CD4-positive, alpha-beta T cell (primary cell): ENCODE measurements at regions not wholly inside any gene's neighbourhood (a gene's known extent, or its start where the extent isn't known, plus 50 kb on each side); places are given as distances from the start of the nearest gene placed in this dataset.

Experiments used
- ATAC-seq: fragments of 200-7000 bp; cut with Tn5 transposase; one replicate; pipeline ENCODE4 v1.10.0; 2022; ENCODE audit warnings: mild to moderate bottlenecking; ENCODE audit not compliant: poor library complexity
- CTCF ChIA-PET: fragments of 350-600 bp; sonication (Branson Sonifier 250); formaldehyde crosslinking; loops from one replicate; lab custom pipeline; 2021; ENCODE audit warnings: antibody characterized with exemption, inconsistent platforms; lab: Charles Lee
- POLR2A ChIA-PET: fragments of 350-600 bp; sonication (Branson Sonifier 250); formaldehyde crosslinking; loops from one replicate; lab custom pipeline; 2021; ENCODE audit warnings: antibody characterized with exemption, inconsistent platforms; lab: Charles Lee
- DNase-seq, 14 experiments: peaks; one replicate each; pipeline ENCODE4 v3.0.0-alpha.2; 2013 to 2020; ENCODE audit warnings: mixed read lengths in 2 of 14
- H3K27ac ChIP-seq, 2 donors: one replicate each; pipeline versions ENCODE4 v1.5.1 to v1.7.0; 2013; ENCODE audit warnings: low read length in 2 of 2, low read depth in 1 of 2, mild to moderate bottlenecking in 1 of 2
- H3K27me3 ChIP-seq, 2 experiments: 1 replicate in 1 of 2; 2 replicates in 1 of 2; pipeline versions ENCODE4 v1.6.1 to v1.7.0; 2013; ENCODE audit warnings: low read length in 2 of 2, control low read depth in 1 of 2, mild to moderate bottlenecking in 1 of 2, moderate library complexity in 1 of 2; ENCODE audit not compliant: insufficient read depth in 2 of 2, control insufficient read depth in 1 of 2
- H3K36me3 ChIP-seq: one replicate; pipeline ENCODE4 v1.6.1; 2013; ENCODE audit warnings: low read length, control low read depth; ENCODE audit not compliant: insufficient read depth
- H3K4me1 ChIP-seq: one replicate; pipeline ENCODE4 v1.6.1; 2013; ENCODE audit warnings: low read length, control low read depth; ENCODE audit not compliant: insufficient read depth
- H3K4me3 ChIP-seq: one replicate; pipeline ENCODE4 v1.5.1; 2013; ENCODE audit warnings: mild to moderate bottlenecking, low read length, moderate library complexity
- H3K9me3 ChIP-seq, 2 experiments: 1 replicate in 1 of 2; 2 replicates in 1 of 2; pipeline versions ENCODE4 v1.6.1 to v1.7.0; 2013; ENCODE audit warnings: low read length in 2 of 2, mild to moderate bottlenecking in 2 of 2, control low read depth in 1 of 2, moderate library complexity in 1 of 2; ENCODE audit not compliant: control insufficient read depth in 1 of 2, insufficient read depth in 1 of 2
- H3K27ac Mint-ChIP-seq: one replicate; pipeline ENCODE4 v1.8.0; 2020; ENCODE audit warnings: mixed read lengths
- H3K27me3 Mint-ChIP-seq: one replicate; pipeline ENCODE4 v1.8.0; 2021; ENCODE audit warnings: mixed read lengths
- H3K36me3 Mint-ChIP-seq: one replicate; pipeline ENCODE4 v1.8.0; 2021; ENCODE audit warnings: low read depth, mixed read lengths
- H3K4me1 Mint-ChIP-seq: one replicate; pipeline ENCODE4 v1.8.0; 2021; ENCODE audit warnings: low read depth, mixed read lengths
- H3K4me3 Mint-ChIP-seq: one replicate; pipeline ENCODE4 v1.8.0; 2020; ENCODE audit warnings: mild to moderate bottlenecking, mixed read lengths
- H3K9me3 Mint-ChIP-seq: one replicate; pipeline ENCODE4 v1.8.0; 2020; ENCODE audit warnings: mixed read lengths
- CTCF ChIP-seq: fragments of 200-600 bp; IDR thresholded peaks from one replicate; pipeline ENCODE4 v1.8.0; 2022; ENCODE audit warnings: antibody characterized with exemption, mild to moderate bottlenecking
- intact Hi-C, 2 experiments: fragments of 100-400 bp; cut with DNase I in 1 of 2; cut with micrococcal nuclease in 1 of 2; formaldehyde crosslinking; loops; one replicate each; pipeline versions ENCODE4 v1.15.1 to v1.9.0; 2023 to 2025; cut with DNase I, micrococcal nuclease

GRCh38 chr4:154009788-154010187, 220.9 kb upstream of the SFRP2 start:
- Mint-ChIP-seq H3K36me3 (no peaks in the 10 kb centered on the region), H3K4me1 (no peaks in the 10 kb centered on the region), H3K4me3 (no peak overlapping the region), H3K27me3 (no peaks in the 10 kb centered on the region), H3K9me3 (no peaks in the 10 kb centered on the region), H3K27ac (no peak overlapping the region)
- no peak for ATAC-seq
- ChIA-PET POLR2A (no interaction called here), CTCF (no interaction called here)
- no peak overlapping the region for H3K27ac ChIP-seq
- intact Hi-C loops: no loop called here
- H3K36me3 ChIP-seq: no peaks in the 10 kb centered on the region
- no peak for TF ChIP-seq CTCF
- no peaks in the 10 kb centered on the region for H3K4me1 ChIP-seq
- H3K4me3 ChIP-seq: no peak overlapping the region
- no peak for DNase-seq
- H3K9me3 ChIP-seq: peaks cover 0 to 9% of the 10 kb centered on the region in 2 experiments
- H3K27me3 ChIP-seq: no peaks in the 10 kb centered on the region

DNA sequence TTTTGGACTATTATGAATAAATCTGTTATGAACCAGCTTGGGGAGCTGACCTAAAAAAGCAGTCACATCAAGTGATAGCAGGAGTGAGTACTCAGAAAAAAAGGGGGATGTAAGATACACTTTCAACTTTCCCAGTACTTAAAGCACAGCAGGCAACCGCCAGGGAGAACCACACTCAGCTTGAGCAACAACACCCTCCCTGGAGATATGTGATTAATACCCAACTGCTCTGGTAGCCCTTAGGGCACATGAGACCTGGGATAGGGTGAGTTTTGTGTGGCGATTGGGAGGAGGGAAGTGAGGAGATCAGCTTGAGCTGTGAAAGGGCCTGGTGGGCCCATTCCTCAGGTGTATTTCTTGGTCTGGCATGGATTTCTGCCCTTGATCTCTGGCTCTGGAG, 220.3 kb upstream of the SFRP2 start:
- Histone ChIP-seq H3K27ac (no peak overlapping the region), H3K27me3 (no peaks in the 10 kb centered on the region), H3K4me3 (no peak overlapping the region), H3K9me3 (peaks cover 0 to 9% of the 10 kb centered on the region in 2 experiments), H3K4me1 (no peaks in the 10 kb centered on the region), H3K36me3 (no peaks in the 10 kb centered on the region)
- intact Hi-C loops: no loop called here
- Mint-ChIP-seq H3K36me3 (no peaks in the 10 kb centered on the region), H3K27ac (no peak overlapping the region), H3K4me1 (no peaks in the 10 kb centered on the region), H3K4me3 (no peak overlapping the region), H3K27me3 (peaks cover 1% of the 10 kb centered on the region), H3K9me3 (no peaks in the 10 kb centered on the region)
- ChIA-PET POLR2A (no interaction called here), CTCF (no interaction called here)
- TF ChIP-seq CTCF: no peak
- DNase-seq (no peak), ATAC-seq (no peak)

- Mint-ChIP-seq H3K4me3 (no peak overlapping the region), H3K27ac (no peak overlapping the region), H3K9me3 (no peaks in the 10 kb centered on the region), H3K4me1 (no peaks in the 10 kb centered on the region), H3K27me3 (peaks cover 27% of the 10 kb centered on the region), H3K36me3 (no peaks in the 10 kb centered on the region)
- intact Hi-C loops: no loop called here
- no peak for TF ChIP-seq CTCF
- Histone ChIP-seq H3K4me1 (no peaks in the 10 kb centered on the region), H3K27me3 (no peaks in the 10 kb centered on the region), H3K4me3 (no peak overlapping the region), H3K36me3 (no peaks in the 10 kb centered on the region), H3K27ac (no peak overlapping the region), H3K9me3 (peaks cover 0 to 3% of the 10 kb centered on the region in 2 experiments)
- ChIA-PET CTCF (no interaction called here), POLR2A (no interaction called here)
- ATAC-seq (no peak), DNase-seq (no peak)
These were observed 216.3 kb upstream of the SFRP2 start for GRCh38 chr4:154005171-154005520.
